ENCODE measurements at regions not wholly inside any gene's neighbourhood (a gene's known extent, or its start where the extent isn't known, plus 50 kb on each side); places are given as distances from the start of the nearest gene placed in this dataset.

GRCh38 chr12:4051596-4051995, 178.4 kb upstream of the PARP11 start:
- CTCF ChIA-PET = no interaction called here
- DNase-seq (ENCODE audit: extremely low spot score) = no peak
- POLR2A ChIA-PET = no interaction called here
- no peak for TF ChIP-seq NFRKB (IDR thresholded peaks at IDR 0.05)
- no peak for TF ChIP-seq CTBP1 (IDR thresholded peaks at IDR 0.05; ENCODE audit: borderline replicate concordance)
- no peak for TF ChIP-seq FOXM1 (IDR thresholded peaks at IDR 0.05; ENCODE audit: borderline replicate concordance)
- no peak for TF ChIP-seq HDGF (IDR thresholded peaks at IDR 0.05; ENCODE audit: borderline replicate concordance)
- no peak for TF ChIP-seq BHLHE40 (IDR thresholded peaks at IDR 0.05; ENCODE audit: borderline replicate concordance)
- TF ChIP-seq ZNF384 (IDR thresholded peaks at IDR 0.05) = no peak
- TF ChIP-seq FOXA1 (IDR thresholded peaks at IDR 0.05) = no peak
- no peak for TF ChIP-seq ELF4 (IDR thresholded peaks at IDR 0.05)
- no peak for TF ChIP-seq FOXK2 (IDR thresholded peaks at IDR 0.05)
- TF ChIP-seq TARDBP (IDR thresholded peaks at IDR 0.05) = no peak
- no peak for TF ChIP-seq ARNT (IDR thresholded peaks at IDR 0.05)
- TF ChIP-seq PKNOX1 (IDR thresholded peaks at IDR 0.05) = no peak
- no peak for TF ChIP-seq SUZ12 (IDR thresholded peaks at IDR 0.05)
- TF ChIP-seq SP1 (IDR thresholded peaks at IDR 0.05) = no peak
- TF ChIP-seq L3MBTL2 (conservative IDR thresholded peaks at IDR 0.05) = no peak
- no peak for TF ChIP-seq LEF1 (IDR thresholded peaks at IDR 0.05; ENCODE audit: borderline replicate concordance)

GRCh38 chr12:4050340-4050739, 177.1 kb upstream of the PARP11 start:
- POLR2A ChIA-PET = no interaction called here
- no peak for TF ChIP-seq SP1 (IDR thresholded peaks at IDR 0.05)
- no peak for TF ChIP-seq ZNF384 (IDR thresholded peaks at IDR 0.05)
- no peak for TF ChIP-seq LEF1 (IDR thresholded peaks at IDR 0.05; ENCODE audit: borderline replicate concordance)
- no peak for TF ChIP-seq HDGF (IDR thresholded peaks at IDR 0.05; ENCODE audit: borderline replicate concordance)
- no peak for TF ChIP-seq ELF4 (IDR thresholded peaks at IDR 0.05)
- TF ChIP-seq ARNT (IDR thresholded peaks at IDR 0.05) = no peak
- TF ChIP-seq FOXM1 (IDR thresholded peaks at IDR 0.05; ENCODE audit: borderline replicate concordance) = no peak
- no peak for TF ChIP-seq FOXK2 (IDR thresholded peaks at IDR 0.05)
- no peak for TF ChIP-seq PKNOX1 (IDR thresholded peaks at IDR 0.05)
- no peak for TF ChIP-seq BHLHE40 (IDR thresholded peaks at IDR 0.05; ENCODE audit: borderline replicate concordance)
- TF ChIP-seq L3MBTL2 (conservative IDR thresholded peaks at IDR 0.05) = no peak
- no peak for TF ChIP-seq CTBP1 (IDR thresholded peaks at IDR 0.05; ENCODE audit: borderline replicate concordance)
- no peak for TF ChIP-seq TARDBP (IDR thresholded peaks at IDR 0.05)
- TF ChIP-seq SUZ12 (IDR thresholded peaks at IDR 0.05) = no peak
- TF ChIP-seq NFRKB (IDR thresholded peaks at IDR 0.05) = no peak
- no peak for DNase-seq (ENCODE audit: extremely low spot score)
- CTCF ChIA-PET = interaction anchor here (1.5 kb wide), 1 partner anchor 12 kb away, joined by 4 read pairs; no protein-coding TSS in a partner anchor

DNA sequence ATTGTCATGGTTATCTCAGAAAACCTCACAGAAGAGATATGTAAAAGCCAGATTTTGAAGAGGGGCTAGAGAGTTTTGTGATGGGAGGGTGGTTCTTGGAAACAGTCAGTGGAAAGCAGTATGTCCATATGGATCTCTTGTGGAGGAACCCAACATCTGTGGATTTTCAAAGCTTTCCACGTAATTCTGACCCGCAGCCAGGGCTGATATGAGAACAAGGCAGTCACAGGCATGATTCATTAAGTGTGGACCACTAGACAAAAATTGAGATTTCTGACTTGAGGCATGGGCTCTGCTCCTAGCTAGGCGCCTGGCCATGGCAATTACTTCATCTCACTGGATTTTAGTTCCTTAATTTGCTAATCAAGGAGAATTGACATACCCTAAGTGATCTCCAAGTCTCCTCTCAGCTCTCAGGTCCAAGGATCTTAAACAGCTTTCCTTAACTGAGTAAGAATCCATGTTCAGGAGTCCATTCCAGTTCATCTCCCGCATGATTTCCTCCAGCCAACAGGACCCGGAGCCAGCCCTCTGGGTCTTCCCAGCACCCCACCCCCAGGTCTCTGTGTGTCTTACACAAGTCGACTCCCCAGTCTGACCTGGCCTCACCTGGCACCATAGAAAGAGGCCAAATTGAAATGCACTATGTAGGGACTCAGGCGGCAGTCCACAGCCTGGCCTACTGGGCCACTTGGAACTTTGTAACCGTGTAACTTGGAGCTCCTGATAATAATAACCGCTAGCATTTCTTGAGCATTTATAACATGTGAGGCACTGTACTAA, 176.3 kb upstream of the PARP11 start:
- no peak for DNase-seq (ENCODE audit: extremely low spot score)
- ChIA-PET CTCF (interaction anchor here (0.8 to 1.5 kb wide), 3 partner anchors 12 to 228 kb away, joined by 4 to 5 read pairs (median 4); no protein-coding TSS in a partner anchor), POLR2A (interaction anchor here (1.0 kb wide), 2 partner anchors 10 to 13 kb away, joined by 3 read pairs; no protein-coding TSS in a partner anchor)

GRCh38 chr12:4047421-4047820, 174.2 kb upstream of the PARP11 start:
- TF ChIP-seq ZNF384 (IDR thresholded peaks at IDR 0.05) (no peak), HDGF (IDR thresholded peaks at IDR 0.05; ENCODE audit: borderline replicate concordance) (no peak), FOXK2 (IDR thresholded peaks at IDR 0.05) (no peak)
- CTCF ChIA-PET = interaction anchor here (0.7 to 1.2 kb wide), 3 partner anchors 10 to 151 kb away, joined by 3 to 4 read pairs (median 3); no protein-coding TSS in a partner anchor
- POLR2A ChIA-PET = no interaction called here
- no peak for DNase-seq (ENCODE audit: extremely low spot score)

More for the DNA sequence above, 176.3 kb upstream of the PARP11 start:
- no peak for TF ChIP-seq PKNOX1 (IDR thresholded peaks at IDR 0.05)
- no peak for TF ChIP-seq BHLHE40 (IDR thresholded peaks at IDR 0.05; ENCODE audit: borderline replicate concordance)
- TF ChIP-seq SUZ12 (IDR thresholded peaks at IDR 0.05) = no peak
- no peak for TF ChIP-seq FOXM1 (IDR thresholded peaks at IDR 0.05; ENCODE audit: borderline replicate concordance)
- no peak for TF ChIP-seq L3MBTL2 (conservative IDR thresholded peaks at IDR 0.05)
- no peak for TF ChIP-seq CTBP1 (IDR thresholded peaks at IDR 0.05; ENCODE audit: borderline replicate concordance)
- no peak for TF ChIP-seq FOXK2 (IDR thresholded peaks at IDR 0.05)
- no peak for TF ChIP-seq FOXA1 (IDR thresholded peaks at IDR 0.05)
- no peak for TF ChIP-seq HDGF (IDR thresholded peaks at IDR 0.05; ENCODE audit: borderline replicate concordance)
- TF ChIP-seq SP1 (IDR thresholded peaks at IDR 0.05) = no peak
- TF ChIP-seq TARDBP (IDR thresholded peaks at IDR 0.05) = no peak

DNA sequence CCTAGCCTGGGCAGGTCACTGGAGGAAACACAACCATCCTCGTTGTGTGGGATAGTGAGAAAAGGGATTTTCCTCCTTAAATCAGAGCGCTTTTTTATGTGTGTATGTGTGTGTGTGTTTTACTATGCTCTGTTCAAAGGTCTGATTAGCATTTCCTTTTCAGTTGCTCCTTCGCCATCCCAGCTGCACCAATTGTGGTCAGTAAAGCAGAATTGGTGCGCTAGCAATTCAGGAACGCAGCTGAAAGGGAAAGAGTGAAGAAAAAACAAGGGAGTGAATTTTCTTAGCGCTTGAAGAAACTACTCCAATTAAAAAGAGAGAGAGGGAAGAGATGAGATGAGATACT, 173.3 kb upstream of the PARP11 start:
- POLR2A ChIA-PET = no interaction called here
- DNase-seq (ENCODE audit: extremely low spot score) = no peak
- TF ChIP-seq TARDBP (IDR thresholded peaks at IDR 0.05) (no peak), CTBP1 (IDR thresholded peaks at IDR 0.05; ENCODE audit: borderline replicate concordance) (no peak), BHLHE40 (IDR thresholded peaks at IDR 0.05; ENCODE audit: borderline replicate concordance) (no peak), ARNT (IDR thresholded peaks at IDR 0.05) (no peak), FOXK2 (IDR thresholded peaks at IDR 0.05) (no peak), ELF4 (IDR thresholded peaks at IDR 0.05) (no peak), SUZ12 (IDR thresholded peaks at IDR 0.05) (no peak), FOXA1 (IDR thresholded peaks at IDR 0.05) (no peak), L3MBTL2 (conservative IDR thresholded peaks at IDR 0.05) (no peak), PKNOX1 (IDR thresholded peaks at IDR 0.05) (no peak), LEF1 (IDR thresholded peaks at IDR 0.05; ENCODE audit: borderline replicate concordance) (no peak), NFRKB (IDR thresholded peaks at IDR 0.05) (no peak), HDGF (IDR thresholded peaks at IDR 0.05; ENCODE audit: borderline replicate concordance) (no peak), ZNF384 (IDR thresholded peaks at IDR 0.05) (no peak), FOXM1 (IDR thresholded peaks at IDR 0.05; ENCODE audit: borderline replicate concordance) (no peak), SP1 (IDR thresholded peaks at IDR 0.05) (no peak)
- CTCF ChIA-PET = no interaction called here

All from HEK293T (cell line).